ENCODE measurements at regions not wholly inside any gene's neighbourhood (a gene's known extent, or its start where the extent isn't known, plus 50 kb on each side); places are given as distances from the start of the nearest gene placed in this dataset.

DNA sequence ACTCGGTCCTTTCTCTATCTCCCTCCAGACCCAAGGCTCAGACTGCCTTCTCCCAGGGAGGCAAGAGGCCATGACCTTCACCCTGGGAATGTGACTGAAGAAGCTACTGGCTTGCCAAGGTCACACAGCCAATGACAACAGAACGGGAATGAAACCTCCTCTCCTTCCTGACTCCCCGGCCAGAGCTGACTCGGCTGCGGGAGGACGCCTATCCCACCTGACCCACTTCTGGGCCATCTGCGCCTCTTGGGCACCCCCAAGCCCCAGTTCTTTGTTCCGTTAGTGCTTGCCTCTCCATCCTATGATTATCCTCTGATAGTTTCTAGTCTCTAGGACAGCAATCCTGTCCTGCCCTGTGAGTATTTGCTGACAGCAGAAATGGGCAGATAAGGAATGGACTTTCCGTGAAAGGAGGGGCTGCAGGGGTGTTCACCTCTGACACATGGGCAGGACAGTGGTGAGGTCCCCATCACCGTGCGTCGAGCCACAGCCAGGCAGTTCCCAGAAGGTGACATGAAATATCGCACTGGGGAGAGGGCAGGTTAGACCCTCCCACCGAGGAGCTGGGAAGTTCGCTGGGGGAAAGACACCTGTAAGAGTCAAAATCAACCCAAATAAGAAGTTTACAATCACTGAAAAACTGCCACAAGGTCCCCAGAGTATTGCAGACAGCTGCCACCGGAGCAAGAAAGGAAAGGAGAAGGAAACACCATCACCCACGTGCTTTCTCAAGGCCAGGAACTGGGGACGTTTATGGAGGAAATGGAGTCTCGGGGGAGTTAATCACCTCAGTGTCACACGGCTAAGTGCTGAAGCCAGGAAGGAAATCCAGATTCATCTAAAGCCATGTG is 63.0 kb downstream of the INSIG1 start:
- in situ Hi-C loops (cut with HindIII; ENCODE audit: low sequenced_read_pairs): no loop called here
- DNase-seq (ENCODE audit: low read depth): no peak
- TF ChIP-seq, protein P1, sequence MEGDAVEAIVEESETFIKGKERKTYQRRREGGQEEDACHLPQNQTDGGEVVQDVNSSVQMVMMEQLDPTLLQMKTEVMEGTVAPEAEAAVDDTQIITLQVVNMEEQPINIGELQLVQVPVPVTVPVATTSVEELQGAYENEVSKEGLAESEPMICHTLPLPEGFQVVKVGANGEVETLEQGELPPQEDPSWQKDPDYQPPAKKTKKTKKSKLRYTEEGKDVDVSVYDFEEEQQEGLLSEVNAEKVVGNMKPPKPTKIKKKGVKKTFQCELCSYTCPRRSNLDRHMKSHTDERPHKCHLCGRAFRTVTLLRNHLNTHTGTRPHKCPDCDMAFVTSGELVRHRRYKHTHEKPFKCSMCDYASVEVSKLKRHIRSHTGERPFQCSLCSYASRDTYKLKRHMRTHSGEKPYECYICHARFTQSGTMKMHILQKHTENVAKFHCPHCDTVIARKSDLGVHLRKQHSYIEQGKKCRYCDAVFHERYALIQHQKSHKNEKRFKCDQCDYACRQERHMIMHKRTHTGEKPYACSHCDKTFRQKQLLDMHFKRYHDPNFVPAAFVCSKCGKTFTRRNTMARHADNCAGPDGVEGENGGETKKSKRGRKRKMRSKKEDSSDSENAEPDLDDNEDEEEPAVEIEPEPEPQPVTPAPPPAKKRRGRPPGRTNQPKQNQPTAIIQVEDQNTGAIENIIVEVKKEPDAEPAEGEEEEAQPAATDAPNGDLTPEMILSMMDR (IDR thresholded peaks at IDR 0.05; ENCODE audit: low read depth, low read length, missing control alignments): no peak
- no peak overlapping the region for H3K4me3 ChIP-seq (ENCODE audit: low read depth, low read length)

DNA sequence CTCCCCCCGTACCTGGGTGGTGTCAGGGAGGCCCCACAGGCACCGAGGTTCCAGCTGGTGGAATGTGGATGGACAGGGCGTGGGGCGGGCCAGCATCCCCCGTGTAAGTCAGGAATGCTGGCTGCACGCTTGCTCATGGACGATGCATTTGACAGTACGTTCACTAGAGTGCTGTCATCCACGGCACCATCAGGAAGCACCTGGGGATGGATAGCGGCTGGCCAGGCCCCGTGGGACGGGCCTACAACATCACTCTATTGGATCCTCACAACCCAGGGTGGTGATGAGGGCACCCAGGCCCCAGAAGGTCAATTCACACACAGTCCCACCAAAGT is 63.6 kb downstream of the INSIG1 start:
- DNase-seq (ENCODE audit: low read depth): no peak
- TF ChIP-seq, protein P1 (IDR thresholded peaks at IDR 0.05; ENCODE audit: low read depth, low read length, missing control alignments): no peak
- in situ Hi-C loops (cut with HindIII; ENCODE audit: low sequenced_read_pairs): no loop called here
- no peak overlapping the region for H3K4me3 ChIP-seq (ENCODE audit: low read depth, low read length)

GRCh38 chr7:155361947-155362346 is 64.3 kb downstream of the INSIG1 start:
- in situ Hi-C loops (cut with HindIII; ENCODE audit: low sequenced_read_pairs): no loop called here
- TF ChIP-seq, protein P1 (IDR thresholded peaks at IDR 0.05; ENCODE audit: low read depth, low read length, missing control alignments): no peak
- no peak overlapping the region for H3K4me3 ChIP-seq (ENCODE audit: low read depth, low read length)
- no peak for DNase-seq (ENCODE audit: low read depth)

DNA sequence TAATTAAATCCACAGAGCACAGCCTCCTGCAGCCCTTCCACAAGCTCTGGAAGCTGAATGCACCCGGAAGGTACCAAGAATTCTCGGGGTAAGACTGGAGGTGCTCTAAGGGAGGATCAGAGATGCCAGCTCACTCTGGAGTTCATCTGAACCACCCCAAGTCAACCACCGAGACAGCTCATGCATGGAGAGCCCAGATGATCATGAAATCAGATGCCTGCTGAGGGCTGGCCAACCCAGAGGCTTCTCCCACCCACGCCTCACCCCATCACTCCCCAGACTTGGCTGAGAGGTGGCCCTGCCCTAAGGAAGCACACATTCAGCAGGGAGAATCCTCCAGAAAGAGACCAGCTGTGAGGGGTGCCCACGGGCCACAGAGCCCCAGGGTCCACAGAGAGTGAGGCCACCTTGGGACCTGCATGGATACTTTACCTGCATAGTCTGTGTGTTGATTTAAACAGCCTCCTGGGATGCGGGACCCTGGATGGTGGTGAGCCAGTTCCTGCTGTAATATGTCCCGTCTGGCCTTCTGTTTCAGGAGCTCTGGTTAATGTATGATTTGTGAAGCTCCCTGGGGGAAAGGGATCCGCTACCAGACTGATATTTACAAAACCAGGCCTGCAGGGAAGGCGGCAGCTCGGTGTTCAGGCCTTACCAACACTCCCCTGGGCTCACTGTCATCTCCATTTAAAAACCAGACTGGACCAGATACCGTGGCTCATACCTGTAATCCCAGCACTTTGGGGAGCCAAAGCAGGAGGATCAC is 64.9 kb downstream of the INSIG1 start:
- H3K4me3 ChIP-seq (ENCODE audit: low read depth, low read length): no peak overlapping the region
- no peak for DNase-seq (ENCODE audit: low read depth)
- in situ Hi-C loops (cut with HindIII; ENCODE audit: low sequenced_read_pairs): no loop called here
- TF ChIP-seq, protein P1 (IDR thresholded peaks at IDR 0.05; ENCODE audit: low read depth, low read length, missing control alignments): no peak

DNA sequence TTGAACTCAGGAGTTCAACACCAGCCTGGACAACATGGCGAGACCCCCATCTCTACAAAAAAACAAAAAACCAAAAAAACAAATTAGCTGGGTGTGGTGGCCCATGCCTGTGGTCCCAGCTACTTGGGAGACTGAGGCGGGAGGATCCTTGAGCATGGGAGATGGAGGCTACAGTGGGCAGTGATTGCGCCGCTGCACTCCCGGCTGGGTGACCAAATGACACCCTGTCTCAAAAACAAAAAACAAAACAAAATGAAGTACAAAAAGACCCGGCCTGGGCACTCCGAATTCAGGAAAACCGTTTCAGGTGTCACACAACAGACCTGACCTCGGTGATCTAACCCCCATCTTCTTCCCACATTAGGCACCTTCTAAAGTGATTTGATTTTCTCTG is 65.5 kb downstream of the INSIG1 start:
- TF ChIP-seq, protein P1 (IDR thresholded peaks at IDR 0.05; ENCODE audit: low read depth, low read length, missing control alignments): no peak
- in situ Hi-C loops (cut with HindIII; ENCODE audit: low sequenced_read_pairs): no loop called here
- DNase-seq (ENCODE audit: low read depth): no peak
- no peak overlapping the region for H3K4me3 ChIP-seq (ENCODE audit: low read depth, low read length)

DNA sequence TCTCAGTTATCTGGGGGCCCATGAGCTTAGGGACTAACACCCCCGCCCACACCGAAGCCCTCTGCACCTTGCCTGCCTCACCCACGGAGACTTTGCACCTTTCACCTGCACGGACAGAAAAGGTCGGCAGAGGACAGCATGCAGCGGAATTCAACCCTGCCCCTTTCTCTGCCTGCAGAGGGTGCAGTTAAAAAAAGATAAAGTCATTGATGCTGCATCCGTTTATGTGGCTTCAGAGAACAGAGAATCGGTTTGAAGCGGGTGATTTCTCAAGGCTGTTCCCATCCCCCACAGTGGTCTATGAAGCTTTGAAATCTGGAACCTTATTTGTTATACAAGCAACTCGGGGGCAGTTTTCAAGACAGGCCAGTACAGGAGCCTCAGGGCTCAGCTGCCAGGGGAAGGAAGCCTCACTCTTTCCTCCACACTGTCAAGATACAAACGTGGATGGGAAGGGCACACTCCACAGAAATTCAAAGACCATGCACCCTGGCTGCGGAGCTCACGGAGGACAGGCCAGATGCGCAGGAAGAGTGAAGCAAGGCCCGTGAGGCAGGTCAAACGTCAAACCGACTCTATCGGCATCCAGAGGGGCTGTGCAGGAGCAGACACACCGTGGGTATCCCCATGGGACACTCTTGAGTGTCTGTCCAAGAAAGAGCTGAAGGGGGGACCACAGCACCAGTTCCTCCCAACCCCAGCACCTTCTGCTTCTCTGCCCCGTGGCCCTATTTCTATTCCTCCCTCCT is 66.3 kb downstream of the INSIG1 start:
- H3K4me3 ChIP-seq (ENCODE audit: low read depth, low read length): no peak overlapping the region
- TF ChIP-seq, protein P1 (IDR thresholded peaks at IDR 0.05; ENCODE audit: low read depth, low read length, missing control alignments): no peak
- in situ Hi-C loops (cut with HindIII; ENCODE audit: low sequenced_read_pairs): no loop called here
- DNase-seq (ENCODE audit: low read depth): no peak

All from astrocyte of the cerebellum (primary cell).